LNCAP (cell line): ENCODE measurements at regions not wholly inside any gene's neighbourhood (a gene's known extent, or its start where the extent isn't known, plus 50 kb on each side); places are given as distances from the start of the nearest gene placed in this dataset.
A peak's percentile ranks its signal among the peaks of the same experiment; 100 is the strongest.

ENCODE experiments used
- CTCF ChIP-seq: fragments of 450-650 bp; IDR thresholded peaks from 2 replicates; pipeline ENCODE4 v1.5.1; 2017; ENCODE audit warnings: mild to moderate bottlenecking

- no peak for TF ChIP-seq CTCF
These were observed 64.0 kb upstream of the CHRM3 start for GRCh38 chr1:239322369-239322768.

- no peak for TF ChIP-seq CTCF
These were observed 64.5 kb upstream of the CHRM3 start for GRCh38 chr1:239321877-239322276.

- TF ChIP-seq CTCF, result no peak
These were observed 68.4 kb upstream of the CHRM3 start for GRCh38 chr1:239317948-239318347.

GRCh38 chr1:239315631-239316217, 70.6 kb upstream of the CHRM3 start:
- no peak for TF ChIP-seq CTCF

GRCh38 chr1:239311331-239311730, 75.0 kb upstream of the CHRM3 start:
- no peak for TF ChIP-seq CTCF

GRCh38 chr1:239308701-239309333, 77.6 kb upstream of the CHRM3 start:
- peak; percentile 83 for TF ChIP-seq CTCF

- TF ChIP-seq CTCF, result no peak
These were observed 78.5 kb upstream of the CHRM3 start for GRCh38 chr1:239307886-239308285.

- no peak for TF ChIP-seq CTCF
These were observed 79.9 kb upstream of the CHRM3 start for GRCh38 chr1:239306426-239306825.
